Neural crest cell (in vitro differentiated cells): ENCODE measurements at regions not wholly inside any gene's neighbourhood (a gene's known extent, or its start where the extent isn't known, plus 50 kb on each side); places are given as distances from the start of the nearest gene placed in this dataset.

Experiments
- DNase-seq: peaks from one replicate; pipeline ENCODE4 v3.0.0; 2021; ENCODE audit warnings: low read depth, mixed read lengths, low spot score
- H3K27ac Mint-ChIP-seq: one replicate; pipeline ENCODE4 v1.8.0; 2021; ENCODE audit warnings: mild to moderate bottlenecking, mixed read lengths; ENCODE audit not compliant: unreplicated experiment
- H3K27me3 Mint-ChIP-seq: 2 replicates; pipeline ENCODE4 v1.8.0; 2021; ENCODE audit warnings: low read depth, mild to moderate bottlenecking, mixed read lengths
- H3K36me3 Mint-ChIP-seq: 2 replicates; pipeline ENCODE4 v1.8.0; 2021; ENCODE audit warnings: low read depth, mild to moderate bottlenecking, mixed read lengths
- H3K4me1 Mint-ChIP-seq: 2 replicates; pipeline ENCODE4 v1.8.0; 2021; ENCODE audit warnings: mixed read lengths
- H3K4me3 Mint-ChIP-seq: one replicate; pipeline ENCODE4 v1.8.0; 2021; ENCODE audit warnings: mild to moderate bottlenecking, mixed read lengths
- H3K9me3 Mint-ChIP-seq: 2 replicates; pipeline ENCODE4 v1.8.0; 2021; ENCODE audit warnings: mixed read lengths
- TF ChIP-seq, protein P1 (sequence below): fragments of 200-600 bp; sonication (generic); conservative IDR thresholded peaks from 2 replicates; pipeline ENCODE4 v1.5.0; 2021; ENCODE audit warnings: antibody characterized with exemption, mild to moderate bottlenecking

DNA sequence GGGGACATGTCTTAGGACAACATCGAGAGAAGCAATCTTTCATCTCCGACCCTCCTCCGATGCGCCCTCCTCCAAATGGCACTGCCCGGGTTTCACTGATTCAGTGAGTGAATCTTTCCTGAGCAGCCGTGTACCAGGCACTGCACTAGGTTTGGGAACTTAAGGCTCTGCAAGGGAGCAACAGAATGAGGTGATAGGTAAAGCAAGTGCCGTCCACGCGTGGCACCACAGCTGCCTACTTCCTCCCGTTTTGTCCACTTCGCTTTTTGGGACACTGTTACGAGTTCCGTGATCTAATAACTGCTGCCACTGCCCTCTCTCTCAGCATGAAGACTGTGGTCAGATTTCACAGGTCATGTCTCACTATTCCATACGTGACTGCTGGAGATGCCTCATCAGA lies 131.0 kb downstream of the TEX29 start:
- Mint-ChIP-seq H3K9me3 (peaks cover 14% of the 10 kb centered on the region), H3K36me3 (peaks cover 9% of the 10 kb centered on the region), H3K4me3 (no peak overlapping the region), H3K27me3 (peaks cover 3% of the 10 kb centered on the region), H3K4me1 (peaks cover 20% of the 10 kb centered on the region), H3K27ac (no peak overlapping the region)
- no peak for DNase-seq
- TF ChIP-seq, protein P1, sequence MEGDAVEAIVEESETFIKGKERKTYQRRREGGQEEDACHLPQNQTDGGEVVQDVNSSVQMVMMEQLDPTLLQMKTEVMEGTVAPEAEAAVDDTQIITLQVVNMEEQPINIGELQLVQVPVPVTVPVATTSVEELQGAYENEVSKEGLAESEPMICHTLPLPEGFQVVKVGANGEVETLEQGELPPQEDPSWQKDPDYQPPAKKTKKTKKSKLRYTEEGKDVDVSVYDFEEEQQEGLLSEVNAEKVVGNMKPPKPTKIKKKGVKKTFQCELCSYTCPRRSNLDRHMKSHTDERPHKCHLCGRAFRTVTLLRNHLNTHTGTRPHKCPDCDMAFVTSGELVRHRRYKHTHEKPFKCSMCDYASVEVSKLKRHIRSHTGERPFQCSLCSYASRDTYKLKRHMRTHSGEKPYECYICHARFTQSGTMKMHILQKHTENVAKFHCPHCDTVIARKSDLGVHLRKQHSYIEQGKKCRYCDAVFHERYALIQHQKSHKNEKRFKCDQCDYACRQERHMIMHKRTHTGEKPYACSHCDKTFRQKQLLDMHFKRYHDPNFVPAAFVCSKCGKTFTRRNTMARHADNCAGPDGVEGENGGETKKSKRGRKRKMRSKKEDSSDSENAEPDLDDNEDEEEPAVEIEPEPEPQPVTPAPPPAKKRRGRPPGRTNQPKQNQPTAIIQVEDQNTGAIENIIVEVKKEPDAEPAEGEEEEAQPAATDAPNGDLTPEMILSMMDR, result no peak

DNA sequence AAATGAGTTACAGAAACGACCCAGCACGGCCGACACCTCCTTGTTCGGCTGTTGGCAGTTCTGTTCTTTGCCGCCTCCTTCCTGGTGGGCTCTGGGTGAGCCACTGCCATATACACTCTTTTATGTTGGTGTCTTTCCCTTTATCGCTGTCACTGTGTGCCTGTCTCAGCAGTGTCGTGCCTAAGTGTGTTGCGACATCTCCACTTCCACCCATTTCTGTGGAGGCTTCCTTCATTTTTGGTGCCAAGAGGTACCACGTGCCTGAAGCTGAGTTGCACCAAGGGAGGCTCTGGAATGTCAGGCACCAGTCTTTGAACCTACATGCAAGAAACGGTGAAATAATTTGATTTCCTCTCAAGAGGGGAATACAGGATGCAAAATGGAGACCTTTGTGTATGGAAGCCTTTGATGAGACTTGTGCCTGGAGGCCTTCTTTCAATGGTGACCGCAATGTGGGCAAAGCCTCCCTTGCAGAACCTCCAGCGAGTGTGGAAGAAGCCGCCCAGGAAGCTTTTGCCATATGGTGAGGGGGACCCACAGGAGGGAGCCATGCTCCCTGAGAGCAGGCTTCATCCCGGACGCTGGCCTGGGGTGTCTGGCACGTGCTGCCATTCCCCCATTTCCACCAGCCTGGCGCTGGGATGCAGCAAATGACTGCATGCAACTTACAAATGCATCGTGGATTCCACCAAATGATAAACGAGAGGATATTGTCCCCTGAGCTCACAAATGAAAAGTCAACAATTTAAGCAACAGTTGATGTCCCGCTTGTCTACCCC lies 136.2 kb downstream of the TEX29 start:
- H3K9me3 Mint-ChIP-seq, result peaks cover 7% of the 10 kb centered on the region
- H3K27ac Mint-ChIP-seq, result no peak overlapping the region

DNA sequence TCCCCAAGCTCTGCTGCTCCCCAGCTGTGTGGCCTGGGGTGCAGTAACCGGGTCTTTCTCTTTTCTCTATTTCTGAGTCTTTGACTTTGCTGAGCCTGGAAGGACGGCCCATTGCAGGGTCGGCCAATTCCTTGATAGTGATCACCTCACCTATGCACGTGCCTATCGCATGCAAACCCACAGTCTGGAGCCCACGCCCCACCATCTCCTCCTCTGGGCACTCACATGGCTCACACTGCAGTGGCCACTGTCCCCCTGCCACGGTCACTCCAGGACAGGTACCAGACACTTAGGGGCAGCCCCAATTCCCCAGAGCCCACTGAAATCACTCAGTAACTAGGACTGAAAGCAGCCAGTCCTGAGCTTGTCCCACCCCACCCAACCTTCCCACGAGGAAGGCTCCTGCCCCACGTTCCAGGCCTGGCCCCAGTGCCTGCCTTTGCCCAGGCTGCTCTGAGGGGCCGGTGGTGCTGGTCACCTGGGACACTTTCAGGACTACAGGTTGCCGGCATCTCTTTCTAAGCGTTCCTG lies 137.6 kb downstream of the TEX29 start:
- no peak for DNase-seq
- Mint-ChIP-seq H3K27me3 (peaks cover 14% of the 10 kb centered on the region), H3K4me3 (no peak overlapping the region), H3K27ac (no peak overlapping the region), H3K9me3 (peaks cover 7% of the 10 kb centered on the region), H3K36me3 (peaks cover 5% of the 10 kb centered on the region), H3K4me1 (no peaks in the 10 kb centered on the region)
- TF ChIP-seq, protein P1, result no peak

More for the DNA sequence above, 136.2 kb downstream of the TEX29 start:
- Mint-ChIP-seq H3K36me3 (peaks cover 5% of the 10 kb centered on the region), H3K27me3 (peaks cover 10% of the 10 kb centered on the region), H3K4me3 (no peak overlapping the region), H3K4me1 (no peaks in the 10 kb centered on the region)
- TF ChIP-seq, protein P1, result no peak
- no peak for DNase-seq

DNA sequence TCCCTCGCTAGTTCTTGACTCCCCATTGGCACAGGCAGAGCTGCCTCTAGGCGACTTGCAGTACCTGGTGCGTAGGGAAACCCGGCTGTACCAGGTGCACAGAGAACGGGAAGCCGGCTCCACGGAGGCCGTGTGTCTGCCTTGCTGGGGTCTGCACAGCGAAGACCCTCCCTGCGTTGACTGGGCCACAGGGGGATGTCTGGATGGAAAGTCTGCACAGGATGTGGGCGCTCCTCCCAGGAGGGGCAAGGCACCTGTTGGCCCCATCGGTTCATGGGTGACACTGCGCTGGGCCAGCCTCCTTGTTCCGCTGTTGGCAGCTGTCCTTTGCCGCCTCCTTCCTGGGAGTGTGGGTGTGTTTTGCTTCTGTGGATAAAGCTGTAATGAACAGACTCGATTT lies 138.3 kb downstream of the TEX29 start:
- Mint-ChIP-seq H3K4me1 (no peaks in the 10 kb centered on the region), H3K27ac (no peak overlapping the region), H3K27me3 (peaks cover 18% of the 10 kb centered on the region), H3K36me3 (peaks cover 5% of the 10 kb centered on the region), H3K9me3 (peaks cover 7% of the 10 kb centered on the region), H3K4me3 (no peak overlapping the region)
- DNase-seq, result no peak
- TF ChIP-seq, protein P1, result no peak

DNA sequence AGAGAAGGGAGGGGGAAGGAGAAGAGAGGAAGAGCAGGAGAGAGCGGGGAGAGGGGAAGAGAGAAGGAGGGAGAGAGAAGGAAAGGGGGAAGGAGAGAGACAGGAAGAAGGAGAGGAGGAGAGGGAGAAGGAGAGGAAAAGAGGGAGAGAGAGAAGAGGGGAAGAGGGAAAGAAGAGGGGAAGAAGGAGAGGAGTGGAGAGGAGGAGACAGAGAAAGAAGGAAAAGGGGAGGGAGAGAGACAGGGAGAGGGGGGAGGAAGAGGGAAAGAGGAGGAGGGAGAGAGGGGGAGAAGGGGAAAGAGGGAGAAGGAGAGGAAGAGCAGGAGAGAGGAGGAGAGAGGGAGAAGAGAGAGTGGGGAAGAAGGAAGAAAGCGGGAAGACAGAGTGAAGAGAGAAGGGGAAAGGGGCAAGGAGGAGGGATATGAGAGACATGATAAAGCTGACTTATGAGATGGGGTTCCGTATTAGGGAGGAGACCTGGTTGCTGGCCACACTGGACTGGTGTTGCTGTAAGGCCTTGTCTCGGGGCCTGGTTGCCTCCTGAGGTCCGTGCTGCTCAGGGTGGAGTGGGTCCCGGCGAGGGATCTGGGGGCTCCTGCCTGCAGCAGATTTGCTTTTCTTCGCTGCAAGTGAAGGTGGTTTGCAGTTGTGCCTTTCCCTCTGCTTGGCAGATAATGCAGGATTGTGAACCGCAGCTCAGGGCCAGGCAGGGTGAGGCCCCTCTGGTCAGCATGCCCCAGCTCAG lies 139.5 kb downstream of the TEX29 start:
- Mint-ChIP-seq H3K27me3 (peaks cover 27% of the 10 kb centered on the region), H3K27ac (no peak overlapping the region), H3K9me3 (peaks cover 7% of the 10 kb centered on the region), H3K36me3 (peaks cover 2% of the 10 kb centered on the region), H3K4me3 (no peak overlapping the region), H3K4me1 (no peaks in the 10 kb centered on the region)
- TF ChIP-seq, protein P1, result no peak
- no peak for DNase-seq
